ENCODE measurements at regions not wholly inside any gene's neighbourhood (a gene's known extent, or its start where the extent isn't known, plus 50 kb on each side); places are given as distances from the start of the nearest gene placed in this dataset.
"Not testable (repeated sequence)": the region's sequence is repeated elsewhere in the genome, so short reads cannot be mapped to it uniquely, and the experiment has no call there.

DNA sequence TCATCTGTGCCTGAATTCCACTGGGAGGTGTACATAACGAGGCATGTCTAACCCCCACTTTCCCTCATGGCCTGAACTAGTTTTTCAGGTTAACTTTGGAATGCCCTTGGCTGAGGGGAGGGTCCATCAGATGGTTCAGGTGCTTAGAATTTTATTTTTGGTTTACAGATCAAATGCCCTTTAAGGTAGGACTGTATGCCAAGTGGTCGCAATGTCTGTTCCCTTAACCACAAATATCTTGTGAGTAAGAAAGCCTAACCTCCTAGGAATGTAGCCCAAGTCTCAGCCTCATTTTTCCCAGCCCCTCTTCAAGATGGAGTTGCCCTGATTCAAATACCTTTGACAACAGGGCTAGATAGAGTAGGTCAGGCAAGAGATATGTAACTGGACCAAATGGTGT lies 78.4 kb downstream of the RNASET2 start:
- no peak for DNase-seq

DNA sequence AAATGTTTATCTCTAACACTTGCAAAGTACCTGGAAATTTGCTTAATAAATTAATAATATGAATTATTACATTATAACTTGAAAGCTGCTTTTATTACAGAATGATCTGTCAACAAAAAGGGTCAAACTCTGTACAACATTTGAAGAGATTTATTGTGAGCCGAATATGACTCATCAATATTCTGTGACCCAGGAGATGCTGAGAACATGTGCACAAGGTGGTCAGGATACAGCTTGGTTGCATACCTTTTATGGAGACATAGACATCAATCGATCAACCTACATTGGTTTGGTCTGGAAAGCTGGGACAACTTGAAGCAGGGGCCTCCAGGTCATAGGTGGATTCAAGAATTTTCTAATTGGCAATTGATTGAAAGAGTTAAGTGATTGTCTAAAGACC lies 79.0 kb downstream of the RNASET2 start:
- no peak for DNase-seq

GRCh38 chr6:166872531-166873009 lies 83.8 kb downstream of the RNASET2 start:
- DNase-seq, result no peak

DNA sequence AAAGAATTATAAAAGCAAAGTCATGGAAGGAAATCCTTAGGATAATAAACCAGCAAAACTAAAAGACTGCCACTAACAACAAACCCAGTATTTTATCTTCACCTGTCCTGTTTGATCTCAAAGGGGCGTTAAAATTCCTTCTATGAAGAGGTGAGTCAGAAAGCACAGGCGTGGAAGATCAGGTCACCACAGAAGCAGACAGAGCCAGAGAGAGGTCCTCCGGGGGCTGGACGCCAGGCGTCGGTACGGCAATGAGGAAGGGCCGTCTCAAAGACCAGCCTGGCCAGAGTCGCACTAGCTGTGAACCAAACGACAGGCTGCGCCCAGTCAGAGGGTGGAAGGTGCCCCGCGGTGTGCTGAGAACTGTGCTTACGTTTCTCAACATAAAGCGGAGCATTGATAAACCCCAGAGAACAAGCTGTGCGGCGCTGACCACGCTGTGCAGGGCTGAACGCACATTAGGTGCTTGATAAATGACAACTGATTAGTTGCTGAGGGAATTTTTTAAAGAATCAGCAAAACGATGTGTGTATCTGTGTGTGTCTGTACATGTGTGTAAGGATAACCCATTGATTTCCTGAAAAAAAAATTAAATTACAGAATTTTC lies 85.6 kb downstream of the RNASET2 start:
- DNase-seq, result no peak

DNA sequence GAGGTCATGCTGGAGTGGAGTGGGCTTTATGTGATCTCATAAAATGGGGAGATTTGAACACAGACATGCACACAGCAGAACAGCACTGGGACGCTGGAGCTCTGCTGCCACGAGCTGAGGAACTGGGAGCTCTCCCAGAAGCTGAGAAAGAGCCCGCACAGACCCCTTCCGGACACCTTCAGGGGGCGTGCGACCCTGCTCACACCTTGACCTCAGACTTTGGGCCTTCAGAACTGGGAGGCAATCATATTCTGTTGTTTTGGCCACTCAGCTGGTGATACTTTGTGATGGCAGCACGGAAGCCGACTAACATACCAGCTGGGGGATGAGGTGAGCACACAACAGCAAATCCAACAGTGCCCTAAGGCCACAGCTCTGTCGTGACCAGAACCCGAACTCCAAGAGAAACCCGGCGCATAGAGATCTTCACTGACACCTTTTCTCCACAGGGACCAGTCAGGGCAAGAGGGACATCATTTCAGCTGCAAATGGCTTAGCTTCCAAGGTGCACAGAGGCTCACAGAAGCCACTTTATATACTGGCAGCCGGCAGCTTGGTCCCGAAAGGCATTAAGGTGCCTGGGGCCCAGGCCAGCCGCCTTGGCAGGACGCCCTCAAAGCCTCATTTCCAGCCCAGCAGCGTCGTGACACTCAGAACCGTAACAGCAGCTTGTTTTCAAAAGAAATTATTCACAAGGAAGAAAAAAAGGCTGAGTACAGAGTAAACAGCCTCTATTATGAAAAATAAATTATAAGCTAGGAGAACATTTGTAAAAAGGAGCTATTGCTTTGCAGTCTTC lies 89.3 kb downstream of the RNASET2 start:
- DNase-seq, result no peak

DNA sequence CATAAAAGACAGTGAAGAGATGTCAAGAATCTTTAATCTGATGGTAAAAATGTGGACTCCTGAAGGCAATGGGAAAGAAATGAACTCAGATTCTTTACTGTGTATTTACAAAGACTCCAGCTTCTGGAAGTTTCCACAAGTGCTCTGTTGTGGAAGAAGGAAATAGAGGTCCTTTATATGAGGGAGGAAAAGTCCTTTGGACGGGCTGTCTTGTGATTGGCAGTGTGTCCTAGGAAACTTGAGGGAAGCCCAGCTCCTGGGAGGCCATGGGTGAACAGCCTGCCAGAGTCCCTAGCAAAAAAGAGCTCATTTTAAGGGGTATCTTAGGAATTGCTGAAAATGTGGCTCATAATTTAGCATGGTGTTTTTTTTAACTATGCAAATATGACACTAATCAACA lies 92.0 kb downstream of the RNASET2 start:
- no peak for DNase-seq

GRCh38 chr6:166862978-166863530 lies 93.3 kb downstream of the RNASET2 start:
- no peak for DNase-seq

DNA sequence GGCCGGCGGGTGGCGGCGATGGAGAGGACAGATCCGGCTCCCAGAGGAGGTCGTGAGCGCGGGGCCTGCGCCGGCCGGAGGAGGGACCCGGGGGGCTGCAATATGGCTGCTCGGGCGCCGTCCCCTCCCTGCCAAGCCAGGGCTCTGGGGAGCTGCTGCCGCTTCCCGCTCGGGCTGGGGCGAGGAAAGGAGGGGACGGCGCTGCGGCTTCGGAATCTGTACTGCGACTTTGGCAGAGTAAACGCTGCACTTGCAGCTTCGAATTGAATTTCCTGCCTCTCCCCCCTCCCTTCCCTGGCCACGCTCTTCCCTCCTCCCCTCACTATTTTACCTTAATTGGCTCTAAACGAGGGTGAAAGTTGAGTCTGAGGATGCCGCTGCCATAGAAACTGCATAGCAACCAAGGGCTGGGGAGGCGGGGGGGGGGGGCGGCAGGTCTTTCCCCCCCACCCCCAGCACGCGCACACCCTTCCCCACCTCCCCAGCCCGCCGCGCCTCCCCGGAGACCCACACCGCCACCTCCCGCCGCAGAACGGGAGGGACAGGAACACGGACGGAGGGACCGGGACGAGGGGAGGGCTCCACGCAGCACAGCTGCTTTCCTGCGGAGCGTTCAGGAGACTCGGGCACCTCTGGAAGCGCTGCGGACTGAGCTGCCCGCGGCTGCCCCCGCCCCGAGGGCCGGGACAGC lies 93.9 kb downstream of the RNASET2 start:
- peak; percentile 59 for DNase-seq

DNA sequence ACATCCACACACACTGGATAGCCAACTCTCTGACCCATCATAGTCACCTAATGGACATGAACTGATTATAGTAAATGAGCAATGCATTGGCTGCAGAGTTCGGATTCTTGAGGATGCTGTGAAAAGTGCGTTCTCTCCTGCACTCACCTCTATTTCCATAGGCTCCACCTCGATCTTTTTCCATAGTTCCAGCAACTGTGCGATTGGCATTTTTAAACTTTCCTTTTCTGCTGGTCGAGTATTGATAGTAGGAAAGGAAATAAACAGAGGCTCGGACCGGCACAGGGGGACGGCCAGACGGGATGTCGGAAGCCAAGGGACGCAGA lies 94.4 kb downstream of the RNASET2 start:
- DNase-seq, result no peak

DNA sequence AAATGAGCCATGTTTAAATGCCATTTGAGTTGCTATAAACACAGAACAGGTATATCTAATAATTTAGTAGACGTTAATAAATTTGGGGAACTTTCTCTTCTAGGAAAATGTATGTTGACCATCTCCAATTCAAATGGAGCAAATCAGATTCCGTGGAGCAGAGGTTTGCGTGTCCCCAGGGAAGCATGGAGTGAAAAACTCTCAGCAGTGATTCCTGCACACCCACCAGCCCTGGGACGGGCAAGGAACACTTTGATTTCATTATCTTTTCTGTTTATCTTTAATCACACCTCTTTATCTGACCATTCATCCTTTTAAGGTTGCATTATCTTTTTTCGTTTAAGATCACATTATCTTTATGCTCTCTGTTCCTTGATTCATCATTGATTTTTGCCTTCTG lies 95.0 kb downstream of the RNASET2 start:
- DNase-seq, result no peak

GRCh38 chr6:166860392-166860791 lies 96.0 kb downstream of the RNASET2 start:
- no peak for DNase-seq

- DNase-seq, result no peak
Observed at GRCh38 chr6:166855416-166855815, 100.9 kb downstream of the RNASET2 start.

- no peak for DNase-seq
Observed at GRCh38 chr6:166853371-166854325, 102.7 kb downstream of the RNASET2 start.

DNA sequence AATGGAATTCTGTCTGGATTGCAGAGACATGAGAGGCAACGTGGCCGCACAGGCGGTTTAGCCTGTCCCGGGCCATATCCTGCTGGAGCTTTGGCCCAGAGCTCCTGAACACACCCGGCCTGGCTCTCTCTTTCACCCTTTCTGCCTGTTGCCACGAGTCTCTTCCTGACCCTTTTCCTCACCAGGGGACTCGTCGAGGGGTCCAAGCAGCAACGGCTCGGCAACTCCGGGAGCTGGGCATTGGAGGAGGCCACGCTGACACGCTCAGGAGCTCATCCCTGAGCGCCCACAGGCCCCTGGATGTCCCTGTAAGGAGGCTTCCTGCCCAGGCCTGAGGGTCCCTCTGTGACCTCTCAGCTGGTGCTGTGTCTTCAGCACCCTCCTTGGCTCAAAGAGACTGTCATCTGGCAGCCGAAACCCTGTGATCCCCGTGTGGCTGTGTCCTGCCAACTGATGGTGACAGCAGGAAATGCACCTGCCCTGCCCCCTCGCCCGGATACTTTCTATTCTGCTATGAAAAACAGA lies 103.8 kb downstream of the RNASET2 start:
- DNase-seq, result no peak

- DNase-seq, result no peak
Observed at GRCh38 chr6:166851911-166852310, 104.4 kb downstream of the RNASET2 start.

GRCh38 chr6:166851426-166851825 lies 104.9 kb downstream of the RNASET2 start:
- no peak for DNase-seq

GRCh38 chr6:166850677-166851076 lies 105.7 kb downstream of the RNASET2 start:
- no peak for DNase-seq

DNA sequence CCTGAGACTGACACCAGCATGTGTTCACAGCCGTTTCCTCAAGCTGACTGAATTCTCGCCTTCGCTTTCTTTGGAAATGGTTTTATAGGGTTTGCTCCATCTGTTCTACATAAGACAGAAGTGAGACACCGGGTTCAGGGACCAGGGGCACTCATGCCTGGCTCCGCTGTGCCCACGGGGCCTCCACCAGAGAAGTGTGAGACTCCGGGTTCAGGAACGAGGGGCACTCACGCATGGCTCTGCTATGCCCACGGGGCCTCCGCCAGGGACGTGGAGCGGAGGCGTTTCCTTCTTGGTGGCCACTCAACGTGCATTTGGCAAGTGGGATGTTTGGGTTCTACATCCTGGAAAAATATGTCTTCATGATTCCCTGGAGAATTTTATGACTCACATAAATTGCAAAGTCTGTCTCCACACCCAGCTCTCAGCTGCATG lies 106.6 kb downstream of the RNASET2 start:
- DNase-seq, result no peak

DNA sequence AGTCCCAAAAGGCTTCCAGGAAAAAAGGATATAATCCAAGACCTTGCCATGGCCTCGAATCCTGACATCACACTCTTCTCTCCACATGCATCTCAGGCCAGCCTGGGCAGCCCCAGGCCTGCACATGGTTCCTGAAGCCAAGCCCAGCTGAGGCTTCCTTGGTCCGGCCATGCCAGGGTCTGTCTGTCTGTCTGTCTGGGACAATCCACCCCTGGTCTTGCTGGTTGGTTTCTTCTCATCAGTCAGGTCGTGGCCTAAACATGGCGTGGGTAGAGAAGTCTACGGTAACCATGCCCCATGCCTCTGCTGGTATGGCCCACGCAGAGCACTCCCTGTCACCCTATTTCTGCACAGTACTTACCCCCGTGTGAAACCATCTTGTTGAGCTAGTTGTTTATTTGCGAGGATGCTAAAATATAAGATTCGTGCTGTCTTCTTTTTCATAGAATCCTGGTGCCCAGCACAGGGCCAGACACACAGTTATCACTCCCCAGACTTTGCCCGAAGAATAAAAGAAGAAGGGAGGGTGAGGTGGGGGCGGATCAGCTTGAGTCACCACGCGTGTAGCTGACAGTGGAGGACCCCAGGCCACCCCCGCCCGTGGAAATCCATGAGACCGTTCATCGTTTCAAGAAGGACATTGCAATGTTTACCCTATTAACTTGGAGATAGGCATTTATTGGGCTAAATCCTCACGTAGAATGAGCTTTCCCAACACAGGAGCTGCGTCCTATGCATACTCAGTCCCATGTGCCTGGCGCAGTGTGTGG lies 107.2 kb downstream of the RNASET2 start:
- no peak for DNase-seq

GRCh38 chr6:166846446-166847142 lies 109.8 kb downstream of the RNASET2 start:
- DNase-seq, result not testable (repeated sequence)

DNA sequence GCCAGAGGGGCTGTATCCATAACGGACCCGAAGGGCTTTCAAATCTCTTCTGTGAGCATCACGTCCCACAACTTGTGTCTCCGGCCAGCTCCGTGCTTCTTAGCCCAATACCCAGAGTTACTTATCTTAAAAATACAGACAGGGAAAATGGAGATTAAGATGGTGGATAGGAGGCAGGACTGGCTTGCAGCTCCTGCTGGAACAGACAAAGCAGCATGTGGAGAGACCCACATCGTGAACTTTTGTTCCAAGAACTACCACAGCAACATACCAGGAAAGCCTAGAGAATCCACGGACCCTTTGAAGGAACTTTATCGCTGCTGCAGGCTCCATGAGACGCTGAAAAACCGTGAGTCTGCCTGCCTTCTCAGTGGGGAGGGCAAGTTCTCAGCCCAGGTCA lies 113.7 kb downstream of the RNASET2 start:
- DNase-seq, result no peak

All from CD4-positive, alpha-beta T cell treated with Interleukin-6 for 4 hours (primary cell).